ENCODE measurements at regions not wholly inside any gene's neighbourhood (a gene's known extent, or its start where the extent isn't known, plus 50 kb on each side); places are given as distances from the start of the nearest gene placed in this dataset.

GRCh38 chr9:28887188-28887884 lies 1314.1 kb upstream of the C9orf72 start:
- no peak for DNase-seq

DNA sequence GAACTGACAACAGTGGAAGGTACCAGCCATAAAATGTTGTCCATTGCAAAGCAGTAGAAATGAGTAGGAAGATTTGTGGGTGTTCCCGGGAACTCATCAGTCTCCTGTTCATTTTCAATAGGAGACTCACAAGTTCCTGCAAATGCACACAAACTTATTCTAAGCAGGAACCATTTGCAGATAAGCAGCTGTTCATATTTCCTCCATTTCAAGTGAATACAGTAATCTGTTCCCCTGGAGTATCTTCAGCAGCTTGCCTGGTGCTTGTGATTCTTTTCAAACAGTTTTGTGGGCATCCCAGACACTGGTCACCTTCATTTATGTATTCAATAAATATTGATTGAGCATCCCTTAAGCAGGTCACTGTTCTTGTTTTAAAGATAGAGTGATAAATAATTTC lies 1315.5 kb upstream of the C9orf72 start:
- DNase-seq: no peak

- DNase-seq: no peak
These were observed 1319.3 kb upstream of the C9orf72 start for GRCh38 chr9:28892538-28892937.

DNA sequence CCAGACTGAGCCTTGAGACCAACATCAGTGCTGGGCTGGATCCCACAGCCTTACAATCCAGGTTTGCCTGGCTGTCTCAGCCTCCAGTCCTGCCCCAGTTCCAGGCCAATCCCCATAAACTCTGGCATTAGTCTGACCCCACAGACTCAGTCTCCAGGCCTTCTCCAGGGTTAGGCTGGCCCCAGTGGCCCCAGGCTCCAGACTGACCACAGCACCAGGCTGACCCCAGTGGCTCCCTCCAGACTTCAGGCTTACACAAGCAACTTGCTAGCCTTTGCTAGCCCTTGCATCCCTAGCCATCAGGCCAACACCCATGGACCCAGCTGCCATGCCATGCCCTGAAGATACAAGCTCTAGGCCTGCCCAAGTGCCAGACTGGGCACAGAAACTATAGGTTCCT lies 1326.0 kb upstream of the C9orf72 start:
- no peak for DNase-seq

- no peak for DNase-seq
These were observed 1326.6 kb upstream of the C9orf72 start for GRCh38 chr9:28899926-28900325.

DNA sequence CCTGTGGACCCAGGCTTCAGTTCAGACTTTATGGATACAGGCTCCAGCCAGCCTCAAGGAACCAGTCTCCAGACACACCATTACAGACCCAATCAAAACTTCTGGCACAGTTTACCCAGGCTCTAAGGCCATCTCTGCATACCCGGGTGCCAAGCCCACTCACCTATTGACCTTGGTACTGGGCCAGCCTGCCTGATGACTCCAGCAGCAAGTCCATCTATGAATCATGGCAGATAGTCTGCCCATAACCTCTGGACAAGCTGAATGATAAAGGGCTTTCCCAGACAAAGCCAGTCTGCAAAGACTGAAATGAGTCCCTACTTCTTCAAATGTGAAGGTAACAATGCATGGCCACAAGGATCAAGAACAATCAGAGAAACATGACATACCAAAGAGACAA lies 1327.1 kb upstream of the C9orf72 start:
- DNase-seq: no peak

- no peak for DNase-seq
These were observed 1336.2 kb upstream of the C9orf72 start for GRCh38 chr9:28909526-28909925.

GRCh38 chr9:28912621-28913020 lies 1339.3 kb upstream of the C9orf72 start:
- DNase-seq: no peak

GRCh38 chr9:28915202-28915930 lies 1342.1 kb upstream of the C9orf72 start:
- no peak for DNase-seq

DNA sequence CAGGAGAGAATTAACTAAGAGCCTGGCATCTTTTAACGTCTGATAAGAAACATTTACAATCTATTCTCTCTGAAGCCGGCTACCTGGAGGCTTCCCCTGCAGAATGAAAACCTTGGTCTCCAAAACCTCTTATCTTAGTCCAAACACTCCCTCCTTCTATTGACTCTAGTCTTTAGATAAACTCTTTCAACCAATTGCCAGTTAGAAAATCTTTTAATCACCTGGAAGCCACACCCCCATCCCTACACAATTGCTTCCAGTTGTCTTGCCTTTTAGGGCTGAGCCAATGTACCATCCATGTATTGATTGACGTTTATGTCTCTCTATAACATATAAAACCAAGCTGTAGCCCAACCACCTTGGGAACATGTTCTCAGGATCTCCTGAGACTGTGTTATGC lies 1343.1 kb upstream of the C9orf72 start:
- no peak for DNase-seq

DNA sequence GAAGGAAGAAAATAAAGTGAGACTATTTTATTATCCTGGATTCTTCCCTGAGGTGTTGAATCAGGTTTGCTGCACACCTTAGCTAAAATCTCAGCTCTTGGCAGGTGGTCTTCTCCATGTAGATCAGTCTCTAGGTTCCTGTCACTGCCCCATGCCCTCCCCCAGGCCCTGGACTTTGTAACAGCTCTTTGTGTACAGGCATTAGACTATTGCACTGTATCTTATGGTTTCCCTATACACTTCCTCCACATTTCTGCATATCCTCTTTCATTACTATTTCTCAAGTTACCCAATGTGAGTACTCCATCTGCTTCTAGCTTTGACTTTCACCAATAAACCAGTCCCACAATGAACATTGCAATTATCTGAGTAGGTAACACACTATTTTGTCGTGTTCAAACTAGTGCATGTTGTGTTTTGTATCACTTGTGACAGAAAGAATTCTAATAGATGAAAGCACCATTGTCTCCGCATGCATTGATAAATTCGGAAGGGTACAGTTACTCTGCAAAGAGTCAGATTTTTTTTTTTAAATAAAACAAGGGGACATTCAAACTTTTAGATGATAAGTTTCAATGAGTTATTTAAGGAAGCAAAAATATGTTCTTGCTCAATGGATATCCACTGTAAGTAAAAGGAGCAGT lies 1348.7 kb upstream of the C9orf72 start:
- DNase-seq: no peak

GRCh38 chr9:28922891-28923290 lies 1349.6 kb upstream of the C9orf72 start:
- no peak for DNase-seq

GRCh38 chr9:28923351-28923750 lies 1350.1 kb upstream of the C9orf72 start:
- no peak for DNase-seq

GRCh38 chr9:28925157-28925556 lies 1351.9 kb upstream of the C9orf72 start:
- no peak for DNase-seq

DNA sequence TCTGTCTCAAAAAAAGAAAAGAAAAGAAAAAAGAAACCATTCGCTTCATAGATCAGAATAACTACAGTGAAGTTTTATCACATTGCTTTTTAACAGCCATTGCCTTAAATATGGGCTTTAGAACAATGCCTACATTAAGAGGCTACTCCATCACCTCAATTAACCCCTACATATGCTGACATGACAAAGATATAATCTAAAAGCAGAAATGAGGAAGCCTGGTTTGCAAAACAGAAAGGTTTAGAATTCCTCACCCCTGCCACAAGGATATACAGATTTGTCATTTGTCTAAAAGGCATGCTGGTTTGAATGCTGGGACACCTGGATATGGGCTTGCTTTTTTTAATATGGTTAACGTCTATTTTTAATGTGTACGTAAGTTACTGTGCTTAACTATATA lies 1353.0 kb upstream of the C9orf72 start:
- no peak for DNase-seq

DNA sequence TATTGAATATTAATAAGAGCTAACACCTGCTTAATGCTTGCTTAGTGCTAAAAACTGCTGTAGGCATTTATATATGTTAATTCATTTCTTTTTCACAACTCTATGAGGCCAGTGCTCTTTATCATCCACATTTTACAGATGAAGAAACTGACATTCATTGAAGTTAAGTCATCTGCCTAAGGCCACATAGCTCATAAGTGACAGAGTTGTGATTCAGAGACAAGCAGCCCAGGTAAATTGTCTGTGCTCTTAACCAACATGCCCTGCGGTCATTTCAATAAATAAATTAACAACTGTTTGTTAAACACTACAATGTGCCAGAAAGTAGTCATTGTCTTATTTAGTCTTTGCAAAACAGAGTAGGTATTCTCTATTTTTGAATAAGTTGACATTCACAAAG lies 1354.4 kb upstream of the C9orf72 start:
- no peak for DNase-seq

- no peak for DNase-seq
These were observed 1356.2 kb upstream of the C9orf72 start for GRCh38 chr9:28929433-28929832.

GRCh38 chr9:28930766-28931165 lies 1357.5 kb upstream of the C9orf72 start:
- DNase-seq: no peak

- DNase-seq: no peak
These were observed 1360.8 kb upstream of the C9orf72 start for GRCh38 chr9:28934111-28934510.

DNA sequence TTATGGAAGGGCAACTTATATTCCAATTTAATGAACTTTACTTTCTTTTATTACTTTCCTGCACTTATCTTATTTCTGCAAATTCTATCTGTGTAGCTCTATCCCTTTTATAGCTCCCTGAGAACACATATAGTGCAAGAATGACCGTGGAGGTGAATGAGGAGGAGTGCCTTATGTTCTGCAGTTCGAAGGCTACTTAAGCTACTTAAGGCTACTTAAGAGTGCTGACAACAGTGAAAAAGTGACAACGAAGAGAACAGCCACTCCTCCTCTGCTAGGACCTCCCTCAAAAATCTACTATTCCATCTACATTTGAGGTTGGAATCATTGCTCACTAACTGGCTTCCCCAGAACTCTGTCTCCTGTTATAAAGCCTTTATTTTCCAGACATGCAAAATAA lies 1365.7 kb upstream of the C9orf72 start:
- no peak for DNase-seq

DNA sequence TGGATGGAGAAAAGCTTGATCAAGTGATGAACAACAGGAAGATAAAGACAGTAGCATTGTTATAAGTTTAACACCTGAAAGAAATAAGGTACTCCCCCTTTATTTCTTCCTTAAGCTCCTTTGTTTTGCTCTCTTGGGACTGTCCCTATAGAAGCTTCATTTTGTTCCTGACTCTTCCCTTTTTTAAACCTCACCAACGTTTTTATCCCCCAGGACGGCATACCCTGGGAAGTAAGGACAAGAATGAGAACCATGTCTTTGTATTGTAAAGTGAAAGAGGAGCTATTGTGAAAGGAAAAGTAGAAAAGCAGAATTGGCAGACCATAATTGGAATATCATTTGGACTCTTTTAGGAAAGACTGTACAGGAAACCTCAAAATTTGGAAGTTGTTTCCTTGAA lies 1368.6 kb upstream of the C9orf72 start:
- no peak for DNase-seq

GRCh38 chr9:28942941-28943340 lies 1369.7 kb upstream of the C9orf72 start:
- DNase-seq: no peak

DNA sequence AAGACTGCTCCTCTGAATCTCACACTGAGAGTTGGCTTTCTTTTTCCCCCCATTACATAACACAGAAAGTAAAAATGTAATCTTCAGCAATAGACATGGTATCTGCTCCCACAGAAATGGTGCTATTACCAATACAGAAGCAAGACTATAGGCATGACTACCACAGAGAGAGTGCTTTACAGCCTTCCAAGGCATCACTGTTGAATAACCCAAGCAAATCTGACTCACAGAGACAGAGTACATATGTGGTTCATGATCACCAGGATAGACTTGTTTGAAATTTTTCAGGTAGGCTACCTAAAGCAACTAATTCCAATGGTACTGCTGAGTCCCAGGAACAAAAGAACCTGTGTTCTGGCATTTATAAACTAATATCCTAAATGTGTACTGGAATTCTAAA lies 1373.4 kb upstream of the C9orf72 start:
- DNase-seq: no peak

GRCh38 chr9:28951945-28952344 lies 1378.7 kb upstream of the C9orf72 start:
- DNase-seq: no peak
